GM06990 (cell line): ENCODE measurements at regions not wholly inside any gene's neighbourhood (a gene's known extent, or its start where the extent isn't known, plus 50 kb on each side); places are given as distances from the start of the nearest gene placed in this dataset.

Source experiments
- DNase-seq: peaks from one replicate; pipeline ENCODE4 v3.0.0-alpha.2; 2011; ENCODE audit not compliant: insufficient read length; ENCODE audit errors: extremely low read depth
- H3K27me3 ChIP-seq: replicated peaks from 2 replicates; pipeline ENCODE4 v1.6.0; 2011; ENCODE audit warnings: low read length; ENCODE audit not compliant: control insufficient read depth, insufficient read depth
- H3K36me3 ChIP-seq: 2 replicates; pipeline ENCODE4 v1.5.1; 2011; ENCODE audit warnings: low read length; ENCODE audit not compliant: control insufficient read depth, insufficient read depth
- H3K4me3 ChIP-seq: replicated peaks from 2 replicates; pipeline ENCODE4 v1.5.1; 2011; ENCODE audit warnings: low read depth, mild to moderate bottlenecking, control low read depth, low read length
- CTCF ChIP-seq: IDR thresholded peaks from 2 replicates; pipeline ENCODE4 v1.5.1; 2011; ENCODE audit warnings: low read length, control low read depth, mild to moderate bottlenecking, inconsistent platforms; ENCODE audit not compliant: insufficient read depth, poor library complexity, severe bottlenecking

GRCh38 chr2:19031642-19032041 is 326.8 kb downstream of the OSR1 start:
- TF ChIP-seq CTCF = no peak
- no peaks in the 10 kb centered on the region for H3K27me3 ChIP-seq
- DNase-seq = no peak
- no peak overlapping the region for H3K4me3 ChIP-seq
- no peaks in the 10 kb centered on the region for H3K36me3 ChIP-seq

GRCh38 chr2:19029655-19030054 is 328.8 kb downstream of the OSR1 start:
- Histone ChIP-seq H3K36me3 (no peaks in the 10 kb centered on the region), H3K27me3 (no peaks in the 10 kb centered on the region), H3K4me3 (no peak overlapping the region)
- no peak for TF ChIP-seq CTCF
- no peak for DNase-seq

DNA sequence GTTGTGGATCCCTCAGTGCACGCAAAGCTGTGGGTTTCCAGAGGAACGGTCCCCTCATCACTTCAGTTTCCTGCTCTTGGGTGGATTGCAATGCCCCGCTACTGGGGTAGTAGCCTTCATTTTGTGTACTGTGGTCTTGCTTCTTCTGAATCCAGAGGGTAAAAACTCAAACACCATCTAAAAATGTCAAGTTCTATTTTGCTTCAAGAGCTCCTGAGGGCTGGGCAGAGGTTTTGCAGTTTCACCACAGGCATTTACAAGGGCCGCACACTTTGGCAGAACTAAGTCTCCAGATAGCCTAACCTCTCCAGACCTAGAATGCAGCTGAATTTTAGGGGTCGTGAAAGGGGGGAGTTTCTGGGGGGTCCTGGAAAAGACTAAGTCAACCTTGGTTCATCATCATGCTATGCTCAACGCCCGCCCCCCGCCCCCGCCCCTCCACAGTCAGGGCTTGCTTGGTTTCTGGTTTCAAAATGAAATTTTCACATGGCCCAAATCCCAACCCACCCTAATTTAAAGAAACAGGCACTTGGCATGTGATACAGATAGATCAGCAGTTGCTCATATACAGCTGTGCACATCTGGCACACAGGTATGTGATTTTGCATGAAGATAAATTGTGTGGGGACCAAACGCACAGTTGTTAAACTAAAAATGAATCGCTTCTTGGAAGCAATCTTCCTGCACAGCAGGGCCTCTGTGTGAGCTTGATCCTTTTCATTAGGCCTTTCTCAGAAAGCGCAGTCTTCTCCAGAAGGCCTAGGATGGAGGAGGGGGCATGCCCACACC is 329.6 kb downstream of the OSR1 start:
- Histone ChIP-seq H3K4me3 (no peak overlapping the region), H3K36me3 (no peaks in the 10 kb centered on the region), H3K27me3 (no peaks in the 10 kb centered on the region)
- DNase-seq = no peak
- no peak for TF ChIP-seq CTCF

- no peak for TF ChIP-seq CTCF
- no peak for DNase-seq
- H3K27me3 ChIP-seq = no peaks in the 10 kb centered on the region
- H3K4me3 ChIP-seq = no peak overlapping the region
- H3K36me3 ChIP-seq = no peaks in the 10 kb centered on the region
These were observed 330.8 kb downstream of the OSR1 start for GRCh38 chr2:19027626-19028025.

- no peak for DNase-seq
- Histone ChIP-seq H3K4me3 (no peak overlapping the region), H3K27me3 (no peaks in the 10 kb centered on the region), H3K36me3 (no peaks in the 10 kb centered on the region)
- TF ChIP-seq CTCF = no peak
These were observed 332.2 kb downstream of the OSR1 start for GRCh38 chr2:19026261-19026660.

GRCh38 chr2:19022334-19022733 is 336.1 kb downstream of the OSR1 start:
- H3K36me3 ChIP-seq = no peaks in the 10 kb centered on the region
- H3K4me3 ChIP-seq = no peak overlapping the region
- no peak for TF ChIP-seq CTCF
- DNase-seq = no peak
- no peaks in the 10 kb centered on the region for H3K27me3 ChIP-seq
